Loucy (cell line): ENCODE measurements at regions not wholly inside any gene's neighbourhood (a gene's known extent, or its start where the extent isn't known, plus 50 kb on each side); places are given as distances from the start of the nearest gene placed in this dataset.

Source experiments
- EZH2phosphoT487 ChIP-seq: fragments of 200-600 bp; IDR thresholded peaks from 2 replicates; pipeline ENCODE4 v1.6.1; 2018; ENCODE audit warnings: antibody characterized with exemption, mild to moderate bottlenecking, moderate library complexity, borderline replicate concordance
- TF ChIP-seq, protein P1 (sequence below): fragments of 200-600 bp; sonication (generic); conservative IDR thresholded peaks from 2 replicates; pipeline ENCODE4 v1.5.1; 2014; ENCODE audit warnings: mild to moderate bottlenecking, antibody characterized with exemption, low read length

DNA sequence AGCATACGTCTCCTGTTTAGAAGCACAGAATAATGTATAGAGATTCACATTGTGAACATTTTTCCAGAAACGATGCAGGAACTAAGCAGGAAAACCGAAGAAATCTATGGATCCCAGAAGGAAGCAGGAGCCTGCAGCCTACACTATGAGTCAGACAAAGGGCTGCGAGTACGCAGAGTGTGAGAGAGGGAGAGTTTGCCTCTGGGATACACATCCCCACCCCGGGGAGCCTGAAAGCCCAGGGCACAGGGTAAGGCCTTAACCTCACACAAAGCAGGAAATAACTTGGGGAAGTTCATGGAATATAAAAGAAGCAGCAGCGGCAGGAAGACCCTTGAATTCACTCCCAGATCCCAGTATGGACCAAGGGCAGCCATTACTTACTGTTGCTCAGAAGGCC is 842.1 kb upstream of the MANEA start:
- TF ChIP-seq, protein P1, sequence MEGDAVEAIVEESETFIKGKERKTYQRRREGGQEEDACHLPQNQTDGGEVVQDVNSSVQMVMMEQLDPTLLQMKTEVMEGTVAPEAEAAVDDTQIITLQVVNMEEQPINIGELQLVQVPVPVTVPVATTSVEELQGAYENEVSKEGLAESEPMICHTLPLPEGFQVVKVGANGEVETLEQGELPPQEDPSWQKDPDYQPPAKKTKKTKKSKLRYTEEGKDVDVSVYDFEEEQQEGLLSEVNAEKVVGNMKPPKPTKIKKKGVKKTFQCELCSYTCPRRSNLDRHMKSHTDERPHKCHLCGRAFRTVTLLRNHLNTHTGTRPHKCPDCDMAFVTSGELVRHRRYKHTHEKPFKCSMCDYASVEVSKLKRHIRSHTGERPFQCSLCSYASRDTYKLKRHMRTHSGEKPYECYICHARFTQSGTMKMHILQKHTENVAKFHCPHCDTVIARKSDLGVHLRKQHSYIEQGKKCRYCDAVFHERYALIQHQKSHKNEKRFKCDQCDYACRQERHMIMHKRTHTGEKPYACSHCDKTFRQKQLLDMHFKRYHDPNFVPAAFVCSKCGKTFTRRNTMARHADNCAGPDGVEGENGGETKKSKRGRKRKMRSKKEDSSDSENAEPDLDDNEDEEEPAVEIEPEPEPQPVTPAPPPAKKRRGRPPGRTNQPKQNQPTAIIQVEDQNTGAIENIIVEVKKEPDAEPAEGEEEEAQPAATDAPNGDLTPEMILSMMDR: no peak
- TF ChIP-seq EZH2phosphoT487: no peak
